IMR-90 (cell line): ENCODE measurements at regions not wholly inside any gene's neighbourhood (a gene's known extent, or its start where the extent isn't known, plus 50 kb on each side); places are given as distances from the start of the nearest gene placed in this dataset.

ENCODE experiments used
- ATAC-seq: fragments of 200-7000 bp; cut with Tn5 transposase; 2 replicates; pipeline ENCODE4 v1.9.1; 2020; ENCODE audit warnings: low read depth, mild to moderate bottlenecking, moderate library complexity
- BruUV-seq: library from RNA; stranded (reverse); fragments of 400-500 nt; replicated peaks from 2 replicates; lab custom pipeline; 2021; lab: Mats Ljungman, UMichigan
- CTCF ChIA-PET: fragments of 300-600 bp; formaldehyde crosslinking; extraction: SDS; loops from one replicate; lab custom pipeline; 2021; ENCODE audit warnings: antibody characterized with exemption; lab: Yijun Ruan, JAX
- POLR2A ChIA-PET: fragments of 300-600 bp; sonication (Branson Sonifier 250); formaldehyde crosslinking; loops from one replicate; lab custom pipeline; 2022; ENCODE audit warnings: antibody characterized with exemption; ENCODE audit not compliant: unreplicated experiment; lab: Charles Lee
- DNase-seq: peaks from one replicate; pipeline ENCODE4 v3.0.0; 2013
- H2AFZ ChIP-seq: replicated peaks from 2 replicates; pipeline ENCODE3; 2013; ENCODE audit warnings: low read length, mild to moderate bottlenecking; ENCODE audit not compliant: poor library complexity
- H2AK5ac ChIP-seq: 2 replicates; pipeline ENCODE4 v1.6.1; 2013; ENCODE audit warnings: low read depth, low read length, inconsistent platforms
- H2AK9ac ChIP-seq: replicated peaks from 2 replicates; pipeline ENCODE3; 2013; ENCODE audit warnings: mild to moderate bottlenecking, low read depth, low read length, moderate library complexity; ENCODE audit not compliant: poor library complexity
- H2BK120ac ChIP-seq: 2 replicates; pipeline ENCODE4 v1.6.1; 2013; ENCODE audit warnings: low read depth, low read length, inconsistent platforms
- H2BK15ac ChIP-seq: 3 replicates; pipeline ENCODE4 v1.6.1; 2013; ENCODE audit warnings: low read depth, low read length, inconsistent platforms
- H2BK20ac ChIP-seq: 2 replicates; pipeline ENCODE4 v1.6.1; 2013; ENCODE audit warnings: low read depth, mild to moderate bottlenecking, inconsistent platforms, low read length, moderate library complexity
- H2BK5ac ChIP-seq: 2 replicates; pipeline ENCODE4 v1.6.1; 2013; ENCODE audit warnings: mild to moderate bottlenecking, low read depth, low read length, inconsistent platforms; ENCODE audit not compliant: poor library complexity, severe bottlenecking
- H3K14ac ChIP-seq: replicated peaks from 2 replicates; pipeline ENCODE4 v1.6.1; 2013; ENCODE audit warnings: low read depth, low read length, inconsistent platforms
- H3K18ac ChIP-seq: 2 replicates; pipeline ENCODE4 v1.6.1; 2013; ENCODE audit warnings: low read depth, low read length, control low read depth
- H3K23ac ChIP-seq: 2 replicates; pipeline ENCODE4 v1.6.1; 2013; ENCODE audit warnings: low read depth, low read length, inconsistent platforms
- H3K27ac ChIP-seq: 2 replicates; pipeline ENCODE4 v1.5.1; 2013; ENCODE audit warnings: mild to moderate bottlenecking, control low read depth, low read length; ENCODE audit not compliant: insufficient read depth
- H3K27me3 ChIP-seq: 2 replicates; pipeline ENCODE4 v1.6.1; 2013; ENCODE audit warnings: low read length; ENCODE audit not compliant: control insufficient read depth, insufficient read depth
- H3K36me3 ChIP-seq: 2 replicates; pipeline ENCODE4 v1.6.1; 2013; ENCODE audit warnings: low read length, mixed read lengths; ENCODE audit not compliant: control insufficient read depth, insufficient read depth
- H3K4ac ChIP-seq: 2 replicates; pipeline ENCODE4 v1.6.1; 2013; ENCODE audit warnings: low read depth, low read length, inconsistent platforms
- H3K4me1 ChIP-seq: 2 replicates; pipeline ENCODE4 v1.6.1; 2013; ENCODE audit warnings: low read length, mixed read lengths; ENCODE audit not compliant: control insufficient read depth, insufficient read depth
- H3K4me2 ChIP-seq: 2 replicates; pipeline ENCODE4 v1.6.1; 2013; ENCODE audit warnings: low read depth, mild to moderate bottlenecking, control low read depth, low read length, moderate library complexity
- H3K4me3 ChIP-seq: 2 replicates; pipeline ENCODE4 v1.5.1; 2013; ENCODE audit warnings: low read depth, mild to moderate bottlenecking, control low read depth, low read length, moderate library complexity; ENCODE audit not compliant: insufficient read depth
- H3K56ac ChIP-seq: 2 replicates; pipeline ENCODE4 v1.6.1; 2013; ENCODE audit warnings: low read length, inconsistent platforms; ENCODE audit not compliant: insufficient read depth; ENCODE audit errors: extremely low read depth
- H3K79me1 ChIP-seq, 2 experiments: 2 replicates each; pipeline ENCODE4 v1.6.1; 2013; ENCODE audit warnings: low read length in 2 of 2, inconsistent platforms in 1 of 2, low read depth in 1 of 2
- H3K9ac ChIP-seq: 2 replicates; pipeline ENCODE4 v1.6.1; 2013; ENCODE audit warnings: low read depth, low read length, control low read depth
- H3K9me1 ChIP-seq: 2 replicates; pipeline ENCODE4 v1.6.1; 2013; ENCODE audit warnings: low read length, inconsistent platforms; ENCODE audit not compliant: insufficient read depth
- H3K9me3 ChIP-seq: 2 replicates; pipeline ENCODE4 v1.6.1; 2013; ENCODE audit warnings: low read length; ENCODE audit not compliant: control insufficient read depth, insufficient read depth
- H4K20me1 ChIP-seq: 2 replicates; pipeline ENCODE4 v1.6.1; 2013; ENCODE audit warnings: low read length, inconsistent platforms; ENCODE audit not compliant: insufficient read depth
- H4K5ac ChIP-seq: 2 replicates; pipeline ENCODE4 v1.6.1; 2013; ENCODE audit warnings: mild to moderate bottlenecking, low read depth, low read length, control low read depth
- H4K8ac ChIP-seq, 2 experiments: 2 replicates each; pipeline ENCODE4 v1.6.1; 2013; ENCODE audit warnings: low read depth in 2 of 2, low read length in 2 of 2, control low read depth in 1 of 2, inconsistent platforms in 1 of 2
- H4K91ac ChIP-seq: 2 replicates; pipeline ENCODE4 v1.6.1; 2013; ENCODE audit warnings: low read depth, low read length, inconsistent platforms; ENCODE audit not compliant: insufficient read depth
- BHLHE40 ChIP-seq: fragments of 150-350 bp; IDR thresholded peaks from 2 replicates; pipeline ENCODE4 v1.6.1; 2016; ENCODE audit warnings: mild to moderate bottlenecking, low read depth, low read length
- CEBPB ChIP-seq: IDR thresholded peaks from 2 replicates; pipeline ENCODE4 v1.6.1; 2012; ENCODE audit warnings: low read depth, low read length, improper control_type of control experiment
- CHD1 ChIP-seq: IDR thresholded peaks from 2 replicates; pipeline ENCODE4 v1.6.1; 2012; ENCODE audit warnings: low read depth, low read length, improper control_type of control experiment
- FOS ChIP-seq: fragments of 150-350 bp; IDR thresholded peaks from 2 replicates; pipeline ENCODE4 v1.6.1; 2016; ENCODE audit warnings: low read depth, low read length
- MAFK ChIP-seq: IDR thresholded peaks from 2 replicates; pipeline ENCODE4 v1.6.1; 2012; ENCODE audit warnings: low read depth, low read length, improper control_type of control experiment
- MAZ ChIP-seq: IDR thresholded peaks from 2 replicates; pipeline ENCODE4 v1.6.1; 2012; ENCODE audit warnings: low read depth, mild to moderate bottlenecking, low read length, improper control_type of control experiment, moderate library complexity, borderline replicate concordance
- MXI1 ChIP-seq: IDR thresholded peaks from 2 replicates; pipeline ENCODE4 v1.6.1; 2012; ENCODE audit warnings: low read depth, mild to moderate bottlenecking, low read length, moderate library complexity, borderline replicate concordance
- NFE2L2 ChIP-seq: fragments of 150-350 bp; IDR thresholded peaks from 2 replicates; pipeline ENCODE4 v1.6.1; 2016; ENCODE audit warnings: low read depth, mild to moderate bottlenecking, low read length
- POLR2A ChIP-seq: IDR thresholded peaks from 2 replicates; pipeline ENCODE4 v1.6.1; 2012; ENCODE audit warnings: mild to moderate bottlenecking, low read depth, low read length
- RCOR1 ChIP-seq: IDR thresholded peaks from 2 replicates; pipeline ENCODE4 v1.6.1; 2012; ENCODE audit warnings: mild to moderate bottlenecking, low read length, improper control_type of control experiment; ENCODE audit not compliant: insufficient replicate concordance
- RFX5 ChIP-seq: IDR thresholded peaks from 2 replicates; pipeline ENCODE4 v1.8.0; 2012; ENCODE audit warnings: low read depth, mild to moderate bottlenecking, low read length, moderate library complexity
- SMC3 ChIP-seq: fragments of 150-350 bp; IDR thresholded peaks from 2 replicates; pipeline ENCODE4 v1.6.1; 2016; ENCODE audit warnings: low read depth, mild to moderate bottlenecking, antibody characterized with exemption, low read length, moderate library complexity
- WGBS, 2 experiments: methylation state at CpG; one replicate each; pipeline versions ENCODE4 v1.1.5 to v1.1.7; 2013; ENCODE audit warnings: missing lambda C conversion rate in 2 of 2; ENCODE audit not compliant: insufficient read length in 1 of 2; ENCODE audit errors: extremely low coverage in 2 of 2; 5-methylcytosine and 5-hydroxymethylcytosine counted together
- dilution Hi-C: fragments of 300-500 bp; cut with HindIII; formaldehyde crosslinking; loops from one replicate; pipeline ENCODE4 v1.14.3; 2018; ENCODE audit warnings: low sequenced_read_pairs; ENCODE audit not compliant: unreplicated experiment
- in situ Hi-C: fragments of 300-500 bp; cut with MboI; formaldehyde crosslinking; loops from 3 replicates; pipeline ENCODE4 v1.14.3; 2019; ENCODE audit warnings: low sequenced_read_pairs, inconsistent platforms, mixed read lengths
- intact Hi-C: fragments of 100-400 bp; cut with micrococcal nuclease; formaldehyde crosslinking; loops from 2 replicates; pipeline ENCODE4 v1.10.0; 2022
- TF ChIP-seq, protein P1 (sequence below): fragments of 150-350 bp; IDR thresholded peaks from 2 replicates; pipeline ENCODE4 v1.6.1; 2016; ENCODE audit warnings: low read depth, mild to moderate bottlenecking, low read length, moderate library complexity, borderline replicate concordance
- TF ChIP-seq, protein P2 (sequence below): fragments of 150-350 bp; IDR thresholded peaks from 2 replicates; pipeline ENCODE4 v1.6.1; 2017; ENCODE audit warnings: mild to moderate bottlenecking, antibody characterized with exemption, low read length, low read depth
- TF ChIP-seq, protein P3 (sequence below): conservative IDR thresholded peaks from 2 replicates; pipeline ENCODE4 v1.5.1; 2012; ENCODE audit warnings: mild to moderate bottlenecking, low read depth, low read length, improper control_type of control experiment

DNA sequence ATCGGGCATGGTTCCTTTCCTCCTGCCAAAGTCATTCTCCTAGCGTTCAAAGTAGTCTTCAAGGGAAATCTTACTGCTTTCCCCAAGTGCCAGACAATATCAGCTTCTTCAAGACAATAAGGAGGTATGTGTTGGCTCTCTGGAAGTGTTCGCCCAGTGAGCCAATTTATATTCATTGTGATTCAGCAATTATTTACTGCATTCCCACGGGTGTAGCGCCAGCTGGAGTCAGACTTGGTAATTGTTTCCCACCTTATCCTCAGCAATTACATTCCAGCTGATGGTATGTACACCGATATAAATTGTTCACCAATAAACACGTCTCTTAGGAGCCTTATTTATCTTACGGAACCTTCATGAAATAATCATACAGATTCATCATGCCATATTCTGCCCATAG lies 103.6 kb upstream of the CTNNB1 start:
- Histone ChIP-seq H2BK20ac (no peak overlapping the region), H2BK5ac (no peak overlapping the region), H3K9me1 (no peaks in the 10 kb centered on the region), H4K20me1 (no peaks in the 10 kb centered on the region), H2AFZ (no peak overlapping the region), H4K8ac (no peak overlapping the region), H4K5ac (no peak overlapping the region), H3K27ac (no peak overlapping the region), H3K18ac (no peak overlapping the region), H3K23ac (no peak overlapping the region), H3K4me1 (no peaks in the 10 kb centered on the region), H3K36me3 (no peaks in the 10 kb centered on the region), H3K14ac (no peak overlapping the region), H3K9ac (no peak overlapping the region), H2BK15ac (no peak overlapping the region), H3K27me3 (no peaks in the 10 kb centered on the region), H2BK120ac (no peak overlapping the region), H3K9me3 (no peaks in the 10 kb centered on the region), H3K4ac (no peak overlapping the region), H2AK9ac (no peak overlapping the region), H3K56ac (no peak overlapping the region), H3K4me3 (no peak overlapping the region), H2AK5ac (no peak overlapping the region), H3K79me1 (no peaks in the 10 kb centered on the region), H3K4me2 (no peak overlapping the region), H4K91ac (no peak overlapping the region)
- no peak for DNase-seq
- ATAC-seq: no peak
- POLR2A ChIA-PET: no interaction called here
- TF ChIP-seq, protein P1, sequence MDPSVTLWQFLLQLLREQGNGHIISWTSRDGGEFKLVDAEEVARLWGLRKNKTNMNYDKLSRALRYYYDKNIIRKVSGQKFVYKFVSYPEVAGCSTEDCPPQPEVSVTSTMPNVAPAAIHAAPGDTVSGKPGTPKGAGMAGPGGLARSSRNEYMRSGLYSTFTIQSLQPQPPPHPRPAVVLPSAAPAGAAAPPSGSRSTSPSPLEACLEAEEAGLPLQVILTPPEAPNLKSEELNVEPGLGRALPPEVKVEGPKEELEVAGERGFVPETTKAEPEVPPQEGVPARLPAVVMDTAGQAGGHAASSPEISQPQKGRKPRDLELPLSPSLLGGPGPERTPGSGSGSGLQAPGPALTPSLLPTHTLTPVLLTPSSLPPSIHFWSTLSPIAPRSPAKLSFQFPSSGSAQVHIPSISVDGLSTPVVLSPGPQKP: no peak
- TF ChIP-seq MAFK (no peak), RFX5 (no peak), NFE2L2 (no peak), FOS (no peak), POLR2A (no peak), BHLHE40 (no peak), RCOR1 (no peak), SMC3 (no peak), CEBPB (no peak), MXI1 (no peak), MAZ (no peak), CHD1 (no peak)
- TF ChIP-seq, protein P2, sequence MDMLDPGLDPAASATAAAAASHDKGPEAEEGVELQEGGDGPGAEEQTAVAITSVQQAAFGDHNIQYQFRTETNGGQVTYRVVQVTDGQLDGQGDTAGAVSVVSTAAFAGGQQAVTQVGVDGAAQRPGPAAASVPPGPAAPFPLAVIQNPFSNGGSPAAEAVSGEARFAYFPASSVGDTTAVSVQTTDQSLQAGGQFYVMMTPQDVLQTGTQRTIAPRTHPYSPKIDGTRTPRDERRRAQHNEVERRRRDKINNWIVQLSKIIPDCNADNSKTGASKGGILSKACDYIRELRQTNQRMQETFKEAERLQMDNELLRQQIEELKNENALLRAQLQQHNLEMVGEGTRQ: no peak
- TF ChIP-seq, protein P3, sequence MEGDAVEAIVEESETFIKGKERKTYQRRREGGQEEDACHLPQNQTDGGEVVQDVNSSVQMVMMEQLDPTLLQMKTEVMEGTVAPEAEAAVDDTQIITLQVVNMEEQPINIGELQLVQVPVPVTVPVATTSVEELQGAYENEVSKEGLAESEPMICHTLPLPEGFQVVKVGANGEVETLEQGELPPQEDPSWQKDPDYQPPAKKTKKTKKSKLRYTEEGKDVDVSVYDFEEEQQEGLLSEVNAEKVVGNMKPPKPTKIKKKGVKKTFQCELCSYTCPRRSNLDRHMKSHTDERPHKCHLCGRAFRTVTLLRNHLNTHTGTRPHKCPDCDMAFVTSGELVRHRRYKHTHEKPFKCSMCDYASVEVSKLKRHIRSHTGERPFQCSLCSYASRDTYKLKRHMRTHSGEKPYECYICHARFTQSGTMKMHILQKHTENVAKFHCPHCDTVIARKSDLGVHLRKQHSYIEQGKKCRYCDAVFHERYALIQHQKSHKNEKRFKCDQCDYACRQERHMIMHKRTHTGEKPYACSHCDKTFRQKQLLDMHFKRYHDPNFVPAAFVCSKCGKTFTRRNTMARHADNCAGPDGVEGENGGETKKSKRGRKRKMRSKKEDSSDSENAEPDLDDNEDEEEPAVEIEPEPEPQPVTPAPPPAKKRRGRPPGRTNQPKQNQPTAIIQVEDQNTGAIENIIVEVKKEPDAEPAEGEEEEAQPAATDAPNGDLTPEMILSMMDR: no peak
- in situ Hi-C loops: no loop called here
- dilution Hi-C loops: no loop called here
- CTCF ChIA-PET: no interaction called here
- intact Hi-C loops: no loop called here
- no TSS peak for BruUV-seq
- 20% methylated on average over 2 of the region's 8 CpGs; no CpG with 5 or more reads in 1 of the 2 experiments for WGBS, 2 experiments
